Astrocyte (in vitro differentiated cells and primary cell): ENCODE measurements at regions not wholly inside any gene's neighbourhood (a gene's known extent, or its start where the extent isn't known, plus 50 kb on each side); places are given as distances from the start of the nearest gene placed in this dataset.

Source experiments
- EZH2 ChIP-seq: IDR thresholded peaks from 2 replicates; pipeline ENCODE4 v1.6.1; 2012; ENCODE audit warnings: mild to moderate bottlenecking, low read length, inconsistent platforms; ENCODE audit not compliant: insufficient read depth
- TF ChIP-seq, protein P1 (sequence below): IDR thresholded peaks from 2 replicates; pipeline ENCODE4 v1.5.1; 2011; ENCODE audit warnings: low read depth, mild to moderate bottlenecking, inconsistent platforms, low read length, moderate library complexity; ENCODE audit not compliant: insufficient read depth

DNA sequence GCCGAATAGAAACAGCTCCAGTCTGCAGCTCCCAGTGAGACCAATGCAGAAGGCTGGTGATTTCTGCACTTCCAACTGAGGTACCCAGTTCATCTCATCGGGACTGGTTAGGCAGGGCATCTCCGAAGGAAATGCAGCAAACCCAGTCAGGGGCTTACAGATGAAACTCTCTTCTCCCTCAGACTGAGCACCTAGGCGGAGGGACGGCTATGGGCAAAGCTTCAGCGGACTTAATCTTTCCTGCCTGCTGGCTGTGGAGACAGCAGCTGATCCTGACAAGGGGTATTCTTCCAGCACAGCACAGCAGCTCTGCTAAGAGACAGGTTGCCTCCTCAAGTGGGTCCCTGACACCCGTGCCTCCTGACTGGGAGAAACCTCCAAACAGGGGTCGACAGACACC is 330.9 kb downstream of the DNAH5 start:
- TF ChIP-seq EZH2: no peak
- TF ChIP-seq, protein P1, sequence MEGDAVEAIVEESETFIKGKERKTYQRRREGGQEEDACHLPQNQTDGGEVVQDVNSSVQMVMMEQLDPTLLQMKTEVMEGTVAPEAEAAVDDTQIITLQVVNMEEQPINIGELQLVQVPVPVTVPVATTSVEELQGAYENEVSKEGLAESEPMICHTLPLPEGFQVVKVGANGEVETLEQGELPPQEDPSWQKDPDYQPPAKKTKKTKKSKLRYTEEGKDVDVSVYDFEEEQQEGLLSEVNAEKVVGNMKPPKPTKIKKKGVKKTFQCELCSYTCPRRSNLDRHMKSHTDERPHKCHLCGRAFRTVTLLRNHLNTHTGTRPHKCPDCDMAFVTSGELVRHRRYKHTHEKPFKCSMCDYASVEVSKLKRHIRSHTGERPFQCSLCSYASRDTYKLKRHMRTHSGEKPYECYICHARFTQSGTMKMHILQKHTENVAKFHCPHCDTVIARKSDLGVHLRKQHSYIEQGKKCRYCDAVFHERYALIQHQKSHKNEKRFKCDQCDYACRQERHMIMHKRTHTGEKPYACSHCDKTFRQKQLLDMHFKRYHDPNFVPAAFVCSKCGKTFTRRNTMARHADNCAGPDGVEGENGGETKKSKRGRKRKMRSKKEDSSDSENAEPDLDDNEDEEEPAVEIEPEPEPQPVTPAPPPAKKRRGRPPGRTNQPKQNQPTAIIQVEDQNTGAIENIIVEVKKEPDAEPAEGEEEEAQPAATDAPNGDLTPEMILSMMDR: no peak
